GM21526 (cell line): ENCODE measurements at regions not wholly inside any gene's neighbourhood (a gene's known extent, or its start where the extent isn't known, plus 50 kb on each side); places are given as distances from the start of the nearest gene placed in this dataset.

Experiments used
- ATAC-seq: cut with Tn5 transposase; IDR thresholded peaks from one replicate; pipeline ENCODE4 v1.9.1; 2021; ENCODE audit warnings: moderate library complexity; ENCODE audit not compliant: unreplicated experiment, low FRiP score

DNA sequence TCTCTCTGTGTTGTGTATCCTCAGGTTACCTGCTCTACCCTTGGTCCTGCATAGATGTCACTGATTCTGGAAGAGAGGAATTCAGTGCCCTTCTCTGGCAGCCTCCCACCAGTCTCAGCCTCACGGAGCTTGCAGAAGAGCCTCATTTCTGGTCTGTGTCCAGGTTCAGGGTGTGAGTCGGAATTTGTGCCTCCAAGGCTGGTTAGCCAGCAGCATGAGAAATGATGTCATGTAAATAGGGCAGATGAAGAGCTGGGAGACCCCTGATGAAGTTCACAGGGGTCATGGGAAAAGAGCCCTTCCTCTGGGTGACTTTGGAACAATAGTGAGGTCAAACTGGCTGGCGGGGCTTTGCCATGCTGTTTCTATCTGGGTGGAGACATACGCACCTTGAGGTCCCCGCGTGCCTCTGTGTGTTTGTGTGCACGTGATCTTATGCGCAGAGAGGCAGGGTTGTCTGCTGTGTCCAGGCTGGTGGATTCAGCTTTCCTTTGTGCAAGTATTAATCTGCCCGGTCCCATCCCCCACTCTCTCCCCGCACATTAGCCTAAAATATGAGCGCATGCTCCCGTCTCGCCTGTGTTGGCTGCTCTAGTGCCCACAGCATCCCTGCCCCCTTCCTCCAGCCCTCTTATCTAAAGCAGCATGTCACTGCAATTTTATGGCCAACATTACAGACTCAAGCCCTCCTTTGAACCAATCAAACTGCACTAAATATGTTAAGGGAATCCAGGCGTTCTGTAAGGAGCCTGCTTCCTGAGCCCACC is 256.3 kb upstream of the ZFHX3 start:
- no peak for ATAC-seq

DNA sequence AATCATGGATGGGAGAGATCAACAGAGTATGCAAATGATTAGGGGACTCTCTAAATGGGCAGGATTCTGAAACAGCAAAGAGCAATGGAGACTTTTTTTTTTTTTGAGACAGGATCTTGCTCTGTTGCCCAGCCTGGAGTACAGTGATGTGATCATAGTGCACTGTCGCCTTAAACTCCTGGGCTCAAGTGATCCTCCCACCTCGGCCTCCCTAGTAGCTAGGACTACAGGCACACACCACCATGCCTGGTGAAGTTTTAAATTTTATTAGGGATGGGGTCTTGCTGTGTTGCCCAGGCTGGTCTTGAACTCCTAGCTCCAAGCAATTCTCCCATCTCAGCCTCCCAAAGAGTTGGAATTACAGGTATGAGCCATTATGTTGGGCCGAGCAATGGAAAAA is 255.0 kb upstream of the ZFHX3 start:
- ATAC-seq: no peak

DNA sequence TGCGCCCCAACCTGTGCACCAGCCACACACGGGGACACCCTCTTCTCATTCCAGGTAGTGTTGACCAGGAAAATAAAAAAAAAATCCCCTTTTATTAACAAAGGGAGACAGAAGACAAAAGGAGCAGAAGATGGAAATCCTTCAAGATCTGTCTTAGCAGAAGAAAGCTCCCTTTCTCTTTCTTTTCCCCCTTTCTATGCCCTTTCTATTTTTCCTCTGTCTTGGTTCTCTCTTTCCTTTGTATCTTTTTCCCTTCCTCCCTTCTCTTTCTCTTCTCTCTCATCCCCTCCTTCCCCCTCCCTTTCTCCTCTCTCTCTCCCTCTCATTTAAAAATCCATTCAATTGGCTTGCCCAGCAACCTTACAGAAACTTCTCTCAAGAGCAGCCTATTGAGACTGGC is 254.1 kb upstream of the ZFHX3 start:
- no peak for ATAC-seq

DNA sequence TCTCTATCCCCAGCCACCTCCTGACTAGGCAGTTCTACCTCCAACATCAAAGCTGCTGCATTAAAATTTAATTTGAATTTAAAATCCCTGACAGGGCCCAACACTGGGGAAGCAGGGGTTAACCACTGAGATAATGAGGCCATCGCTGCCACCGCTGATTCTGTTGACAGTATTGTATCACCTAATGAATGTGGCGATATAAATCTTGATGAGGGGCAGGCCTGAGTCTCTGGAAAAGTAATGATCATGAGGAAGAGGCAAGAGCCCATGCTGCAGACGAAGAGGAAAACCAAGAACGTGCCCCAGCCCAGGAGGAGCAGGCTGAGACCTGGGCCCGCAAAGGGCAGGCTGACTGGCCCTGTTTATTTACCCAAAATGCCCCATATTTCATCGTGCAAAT is 251.4 kb upstream of the ZFHX3 start:
- ATAC-seq: no peak

DNA sequence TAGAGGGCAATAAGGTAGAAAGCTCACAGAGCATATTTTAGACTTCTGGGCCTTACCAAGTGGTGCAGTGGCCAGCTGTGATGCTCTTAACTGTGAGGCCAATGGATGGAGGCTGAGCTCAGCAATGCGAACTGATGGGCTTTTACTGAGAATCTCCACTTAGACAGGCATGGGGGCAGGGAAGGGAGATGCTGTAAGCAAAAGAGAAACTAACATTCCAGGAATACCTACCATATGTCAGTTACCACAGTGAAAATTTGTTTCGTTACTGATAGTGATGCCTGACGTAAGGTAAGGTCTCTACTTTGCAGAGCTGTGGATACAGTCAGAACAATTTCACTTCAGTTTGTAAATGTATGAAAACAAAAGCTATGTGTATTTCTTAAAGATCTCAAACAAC is 250.6 kb upstream of the ZFHX3 start:
- ATAC-seq: no peak

DNA sequence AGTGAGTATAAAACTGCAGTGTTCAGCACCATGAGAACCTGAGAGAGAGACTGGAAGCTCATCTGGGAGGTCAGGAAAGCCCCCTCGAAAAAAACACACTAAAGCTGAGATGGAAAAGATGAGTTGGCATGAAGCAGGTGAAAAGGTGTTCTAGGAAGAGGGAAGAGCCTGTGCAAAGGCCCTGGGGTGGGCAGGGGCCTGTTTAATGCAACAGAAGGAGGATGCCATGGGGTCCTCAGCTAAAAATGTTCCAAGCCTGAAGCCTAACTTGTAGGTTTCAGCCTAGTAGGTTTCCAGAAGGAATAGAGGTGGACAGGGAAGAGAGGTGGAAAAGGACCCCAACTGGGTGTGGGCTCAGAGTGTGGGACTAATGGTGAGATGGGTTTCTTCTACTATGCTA is 242.3 kb upstream of the ZFHX3 start:
- no peak for ATAC-seq

DNA sequence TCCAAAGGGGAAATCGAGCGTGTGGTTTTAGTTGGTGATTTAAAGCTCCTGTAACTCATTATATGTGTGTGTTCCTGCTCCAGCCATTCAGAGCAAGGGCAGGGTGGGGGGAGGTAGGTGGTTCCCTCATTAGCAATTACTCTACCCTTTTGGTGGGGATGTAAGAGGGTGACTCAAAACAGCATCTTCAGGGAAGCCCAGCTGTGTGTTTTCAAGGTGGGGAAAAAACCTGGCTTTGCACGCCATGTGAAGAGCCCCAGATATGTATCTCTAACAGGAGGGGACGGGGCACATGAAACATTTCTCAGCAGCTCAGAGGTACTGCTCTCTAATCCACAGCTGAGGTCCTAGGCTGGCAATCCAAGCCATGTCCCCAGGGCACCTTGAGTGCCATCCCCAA is 241.3 kb upstream of the ZFHX3 start:
- peak; percentile 82 for ATAC-seq

DNA sequence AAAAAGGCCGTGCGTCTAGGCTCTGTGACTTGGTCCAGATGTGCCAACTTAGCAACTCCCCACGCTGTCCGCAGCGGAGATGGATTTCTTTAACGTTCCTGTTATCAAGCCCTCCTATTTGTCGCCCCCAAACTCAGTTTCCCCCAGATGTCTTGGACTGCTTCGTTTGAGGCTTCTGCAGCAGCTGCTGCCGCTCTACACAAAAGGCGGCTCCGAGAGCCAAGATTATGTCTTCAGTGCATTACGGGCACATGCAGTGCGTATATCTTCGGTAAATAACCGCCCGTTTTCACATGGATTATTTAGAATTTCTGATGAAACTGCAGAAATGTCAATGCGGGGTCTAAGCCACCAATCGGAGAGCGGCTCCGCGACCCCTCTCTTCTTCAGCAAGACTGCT is 240.6 kb upstream of the ZFHX3 start:
- no peak for ATAC-seq

DNA sequence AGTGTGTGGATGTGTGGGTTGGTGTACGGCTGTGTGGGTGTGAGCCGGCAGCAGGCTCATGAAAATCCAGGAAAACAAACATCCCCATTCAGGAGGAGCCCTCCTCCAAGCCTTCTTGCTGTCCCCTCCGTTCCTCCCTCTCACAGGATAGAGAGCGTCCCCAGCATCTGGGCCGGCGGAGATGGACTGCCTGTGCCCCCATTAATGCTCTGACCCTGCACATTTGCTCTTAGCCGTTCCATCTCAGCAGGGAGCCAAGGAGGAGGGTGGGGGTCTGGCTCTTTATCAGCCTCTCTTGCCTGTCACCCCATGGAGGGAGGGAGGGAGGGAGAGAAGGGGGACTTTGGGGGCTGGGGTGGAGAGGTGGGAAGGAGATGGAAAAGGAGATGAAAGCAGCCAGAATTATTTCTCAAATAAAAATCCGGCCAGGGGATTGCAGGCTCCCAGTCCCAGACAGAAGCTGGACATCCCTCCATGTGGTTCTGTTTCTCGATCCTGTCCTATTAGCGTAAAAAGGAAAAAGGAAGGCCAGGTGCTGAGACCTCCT is 240.0 kb upstream of the ZFHX3 start:
- no peak for ATAC-seq

DNA sequence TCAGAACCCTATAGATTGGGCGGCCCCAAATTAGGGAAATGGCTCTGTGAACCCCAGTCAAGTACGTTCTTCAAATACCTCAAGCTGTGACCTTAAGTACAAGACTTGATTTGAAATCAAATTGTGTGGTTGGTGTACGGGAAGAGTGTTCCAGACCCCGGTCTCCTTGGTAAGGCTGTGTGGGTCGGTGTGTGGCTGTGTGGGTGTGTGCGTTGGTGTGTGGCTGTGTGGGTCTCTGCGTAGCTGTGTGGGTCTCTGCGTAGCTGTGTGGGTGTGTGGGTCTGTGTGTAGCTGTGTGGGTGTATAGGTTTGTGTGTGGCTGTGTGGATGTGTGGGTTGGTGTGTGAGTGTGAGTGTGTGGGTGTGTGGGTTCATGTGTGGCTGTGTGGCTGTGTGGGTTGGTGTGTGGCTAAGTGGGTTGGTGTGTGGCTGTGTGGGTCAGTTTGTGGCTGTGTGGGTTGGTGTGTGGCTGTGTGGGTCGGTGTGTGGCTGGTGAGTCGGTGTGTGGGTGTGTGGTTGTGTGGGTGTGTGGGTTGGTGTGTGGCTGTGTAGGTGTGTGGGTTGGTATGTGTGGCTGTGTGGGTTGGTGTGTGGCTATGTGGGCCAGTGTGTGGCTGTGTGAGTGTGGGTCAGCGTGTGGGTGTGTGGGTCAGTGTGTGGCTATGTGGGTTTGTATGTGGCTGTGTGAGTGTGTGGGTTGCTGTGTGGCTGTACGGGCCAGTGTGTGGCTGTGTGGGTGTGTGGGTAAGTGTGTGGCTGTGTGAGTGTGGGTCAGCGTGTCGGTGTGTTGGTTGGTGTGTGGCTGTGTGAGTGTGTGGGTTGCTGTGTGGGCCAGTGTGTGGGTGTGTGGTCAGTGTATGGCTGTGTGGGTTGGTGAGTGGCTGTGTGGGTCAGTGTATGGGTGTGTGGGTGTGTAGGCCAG is 238.7 kb upstream of the ZFHX3 start:
- ATAC-seq: no peak

DNA sequence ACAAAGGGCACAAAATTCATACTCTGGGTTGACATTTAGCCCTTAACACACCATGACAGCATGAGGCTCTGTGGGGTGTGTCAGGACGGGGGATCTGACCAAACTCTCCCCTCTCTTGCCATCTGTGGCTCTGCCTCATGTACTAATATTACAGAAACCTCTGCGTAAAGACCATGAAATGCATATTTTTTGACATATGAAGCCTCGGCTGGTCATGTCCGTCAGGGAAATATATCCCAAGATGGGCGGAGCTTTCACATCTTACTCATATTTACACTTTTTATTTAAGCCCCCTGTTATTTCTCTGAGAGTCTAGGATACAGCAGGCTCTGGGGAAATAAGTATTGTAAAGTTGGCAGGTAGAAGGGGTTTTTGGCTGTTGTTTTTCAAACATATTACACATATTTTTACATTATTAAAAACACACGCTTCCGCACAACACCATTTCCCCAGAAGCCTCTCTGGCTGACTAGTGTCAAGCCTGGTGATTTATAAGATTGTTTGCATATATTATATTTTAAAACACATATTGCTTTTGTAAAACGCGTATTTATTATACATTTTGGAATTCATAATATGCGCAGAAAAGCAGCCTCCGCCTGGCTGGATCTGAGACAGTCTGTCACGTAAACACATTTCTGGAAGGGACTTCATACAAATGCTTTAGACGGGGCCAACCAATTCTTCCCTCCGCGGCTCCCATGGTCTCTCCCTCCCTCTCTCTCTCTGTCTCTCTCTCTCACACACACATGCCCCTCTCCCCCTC is 237.7 kb upstream of the ZFHX3 start:
- ATAC-seq: no peak

DNA sequence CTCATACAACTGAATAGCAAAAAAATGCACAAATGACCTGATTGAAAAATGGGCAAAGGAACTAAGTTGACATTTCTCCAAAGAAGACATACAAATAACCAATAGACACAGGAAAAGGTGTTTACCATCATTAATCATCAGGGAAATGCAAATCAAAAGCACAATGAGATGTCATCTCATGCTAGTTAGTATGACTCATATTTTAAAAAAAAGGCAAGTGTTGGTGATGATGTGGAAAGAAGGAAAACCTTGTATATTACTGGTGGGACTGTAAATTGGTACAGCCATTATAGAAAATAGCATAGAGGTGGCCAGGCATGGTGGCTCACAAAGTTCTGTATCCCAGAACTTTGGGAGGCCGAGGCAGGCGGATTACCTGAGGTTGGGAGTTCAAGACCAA is 232.5 kb upstream of the ZFHX3 start:
- ATAC-seq: no peak

DNA sequence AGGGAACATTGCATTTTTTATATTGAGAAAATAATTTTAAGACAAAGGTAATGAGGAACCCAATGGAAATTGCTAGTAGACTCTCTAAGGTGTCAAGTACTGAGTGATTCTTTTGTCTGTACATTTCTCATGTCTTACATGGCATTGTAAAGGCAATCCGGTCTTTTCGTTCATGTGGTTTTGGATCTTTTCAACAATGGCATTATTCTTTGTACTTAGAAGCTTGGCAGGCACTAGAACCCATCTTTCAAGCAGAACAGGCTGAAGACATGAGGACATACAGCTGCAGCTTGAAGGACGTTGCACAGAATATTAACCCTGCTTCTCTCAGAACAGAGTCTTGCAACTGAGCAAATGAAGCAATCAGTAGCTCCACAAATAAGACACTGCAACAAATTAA is 231.5 kb upstream of the ZFHX3 start:
- no peak for ATAC-seq

DNA sequence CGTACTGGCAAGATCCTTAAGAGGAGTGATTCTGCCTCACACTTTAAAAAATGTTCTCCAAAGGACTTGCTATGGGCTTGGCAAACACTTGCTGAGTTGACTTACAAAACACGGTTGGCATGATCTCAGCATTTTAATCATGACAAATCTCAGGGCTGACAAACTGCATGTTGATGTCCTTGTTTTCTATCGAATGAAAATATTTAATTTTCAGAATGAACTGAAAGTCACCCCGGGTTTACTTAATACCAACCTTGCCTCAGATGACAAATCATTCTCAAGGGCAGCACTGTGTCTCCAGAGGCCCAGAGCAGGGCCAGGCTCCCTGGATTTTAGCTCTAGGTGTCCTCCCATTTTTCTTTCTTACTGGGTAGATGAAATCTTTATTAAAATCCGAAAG is 229.1 kb upstream of the ZFHX3 start:
- ATAC-seq: no peak

DNA sequence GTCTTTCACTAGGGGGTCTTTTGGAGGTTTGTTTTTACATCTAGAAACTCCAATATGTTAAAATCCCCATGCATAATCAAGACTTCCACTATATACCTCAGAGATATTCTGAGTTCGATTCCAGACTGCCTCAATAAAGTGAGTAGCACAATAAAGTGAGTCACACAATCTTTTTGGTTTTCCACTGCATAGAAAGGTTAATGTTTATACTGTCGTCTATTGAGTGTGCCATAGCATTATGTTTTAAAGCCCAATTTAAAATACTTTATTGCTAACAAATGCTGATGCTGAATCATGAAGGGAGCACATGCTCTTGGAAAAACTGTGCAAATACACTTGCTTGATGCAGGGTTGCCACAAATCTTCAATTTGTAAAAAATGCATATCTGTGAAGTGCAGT is 227.5 kb upstream of the ZFHX3 start:
- no peak for ATAC-seq

DNA sequence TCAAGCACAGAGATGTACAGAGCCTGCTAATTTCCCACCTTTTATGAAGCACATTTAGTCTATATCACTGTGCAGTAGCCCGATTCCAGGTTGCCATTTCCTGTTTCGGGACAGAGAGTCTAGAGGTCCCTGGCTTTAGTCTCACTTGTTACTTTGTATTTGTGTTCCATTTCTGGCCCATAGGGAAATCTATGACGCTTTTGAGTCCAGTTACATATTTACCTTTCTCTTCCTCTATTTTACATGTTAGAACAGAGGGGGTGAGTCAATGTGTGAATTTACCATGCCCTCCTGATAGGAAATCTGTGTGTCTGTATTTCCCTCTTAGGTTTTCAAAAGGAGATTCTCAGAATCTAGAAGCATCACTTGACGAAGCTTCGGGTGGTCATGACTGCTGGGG is 227.1 kb upstream of the ZFHX3 start:
- ATAC-seq: no peak

DNA sequence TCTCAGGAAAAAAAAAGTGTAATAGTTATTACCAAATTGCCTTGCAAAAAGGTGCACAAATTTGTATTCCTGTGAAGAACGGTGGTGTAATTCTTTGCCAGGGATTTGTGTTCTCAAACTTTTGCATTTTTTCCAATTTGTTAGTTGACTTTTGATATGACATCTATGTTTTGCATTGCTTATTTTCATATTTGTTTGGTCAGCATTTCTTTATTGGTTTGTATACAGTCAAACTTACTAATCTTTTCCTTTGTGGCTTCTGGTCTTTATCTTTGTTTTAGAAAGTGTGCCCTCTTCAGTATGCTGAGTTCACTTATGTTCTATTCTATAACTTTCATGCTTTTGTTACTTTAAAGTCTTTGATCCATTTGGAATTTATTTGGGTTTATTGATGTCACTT is 226.2 kb upstream of the ZFHX3 start:
- ATAC-seq: no peak

DNA sequence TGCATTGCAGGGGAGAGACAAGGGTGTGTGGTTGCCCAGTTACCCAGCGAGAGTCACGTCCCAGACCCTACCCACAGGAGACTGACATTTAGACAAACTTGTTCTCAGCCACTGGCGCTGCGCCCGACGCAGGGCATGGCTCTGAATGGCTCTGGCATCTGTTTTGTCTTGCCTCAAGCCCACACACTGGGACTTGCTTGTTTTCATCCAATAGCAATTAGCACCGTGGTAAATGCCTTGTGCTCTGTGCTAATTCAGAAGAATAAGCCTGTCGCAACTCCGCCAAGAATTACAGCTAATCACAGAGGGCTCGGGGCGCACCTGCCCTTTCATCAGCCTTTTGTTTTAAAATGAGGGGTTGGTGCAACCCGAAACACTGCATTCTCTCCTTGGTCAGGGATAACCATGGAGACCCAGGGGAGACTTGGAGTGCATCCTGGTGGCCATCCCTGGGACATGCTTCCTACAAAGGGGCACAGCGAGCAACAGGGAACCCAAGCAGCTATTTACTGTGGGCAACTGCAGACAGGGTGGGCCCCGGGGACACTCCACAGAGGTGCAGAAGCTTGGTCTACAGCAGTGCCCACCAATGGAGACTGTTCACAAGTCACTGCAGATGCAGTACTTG is 220.6 kb upstream of the ZFHX3 start:
- no peak for ATAC-seq

DNA sequence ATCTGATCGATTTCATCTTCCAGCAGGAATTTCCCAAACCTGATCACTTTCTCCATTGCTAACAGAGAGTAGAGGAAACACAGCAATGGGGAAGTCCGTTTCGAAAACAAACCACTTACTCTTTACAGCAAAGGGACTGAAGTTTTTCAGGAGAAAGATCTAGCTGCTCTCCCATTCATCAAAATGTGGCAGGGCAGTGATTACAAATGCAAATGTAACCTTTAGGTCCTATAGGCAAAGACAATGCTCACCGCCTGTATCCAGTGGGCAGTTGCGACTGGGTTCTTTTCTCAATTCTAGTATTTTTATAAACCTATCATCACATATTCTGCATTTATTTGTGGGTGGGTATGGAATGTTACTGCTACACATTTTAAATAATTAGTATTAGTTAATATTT is 218.0 kb upstream of the ZFHX3 start:
- no peak for ATAC-seq

DNA sequence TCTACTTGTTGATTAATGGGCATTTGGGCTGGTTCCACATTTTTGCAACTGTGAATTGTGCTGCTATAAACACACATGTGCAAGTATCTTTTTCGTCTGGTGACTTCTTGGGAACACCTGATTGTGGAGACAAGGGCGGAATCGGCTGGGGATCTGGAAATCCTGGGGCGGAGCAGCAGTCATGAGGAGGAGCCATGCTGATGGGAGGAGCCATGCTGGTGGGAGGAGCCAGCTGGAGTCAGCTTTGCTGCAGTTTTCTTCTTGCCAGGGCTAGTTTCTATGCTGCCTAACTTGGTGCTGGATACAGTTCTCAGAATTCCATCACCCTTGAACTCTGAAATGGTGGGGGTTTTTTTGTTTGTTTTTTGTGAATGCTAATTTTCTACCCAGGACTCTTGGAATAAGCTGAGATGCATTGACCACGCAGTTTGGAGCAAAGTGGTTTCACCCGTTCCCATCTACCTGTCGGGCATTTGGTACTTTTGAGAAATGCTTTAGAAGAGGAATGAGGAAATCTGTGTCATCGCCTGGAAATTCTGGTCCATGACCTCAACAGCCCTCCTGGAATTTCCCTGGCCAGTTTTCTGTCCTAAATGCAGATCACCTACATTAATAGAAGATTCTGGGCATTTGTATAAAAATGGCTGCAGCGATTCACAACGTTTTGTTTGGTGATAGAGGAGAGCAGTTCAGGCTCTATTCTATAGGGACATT is 217.4 kb upstream of the ZFHX3 start:
- ATAC-seq: no peak
